KMS-11 (cell line): ENCODE measurements at regions not wholly inside any gene's neighbourhood (a gene's known extent, or its start where the extent isn't known, plus 50 kb on each side); places are given as distances from the start of the nearest gene placed in this dataset.

Source experiments
- H2AFZ ChIP-seq: fragments of 200-600 bp; sonication (generic); 2 replicates; pipeline ENCODE4 v1.6.1; 2016; ENCODE audit warnings: antibody characterized with exemption, mixed run types, low read depth
- H3K27ac ChIP-seq: fragments of 200-600 bp; sonication (generic); 2 replicates; pipeline ENCODE4 v1.6.1; 2016; ENCODE audit warnings: mild to moderate bottlenecking, mixed run types
- H3K27me3 ChIP-seq: fragments of 200-600 bp; sonication (generic); 2 replicates; pipeline ENCODE4 v1.6.1; 2017; ENCODE audit warnings: mild to moderate bottlenecking, low read depth, mixed run types, moderate library complexity; ENCODE audit not compliant: insufficient read depth
- H3K36me3 ChIP-seq: fragments of 200-600 bp; sonication (generic); 2 replicates; pipeline ENCODE4 v1.6.1; 2017; ENCODE audit warnings: mild to moderate bottlenecking, mixed run types; ENCODE audit not compliant: insufficient read depth
- H3K4me1 ChIP-seq: fragments of 200-600 bp; sonication (generic); 2 replicates; pipeline ENCODE4 v1.6.1; 2016; ENCODE audit warnings: mild to moderate bottlenecking, low read depth, mixed run types; ENCODE audit not compliant: poor library complexity, severe bottlenecking
- H3K4me2 ChIP-seq: fragments of 200-600 bp; sonication (generic); 2 replicates; pipeline ENCODE4 v1.7.0; 2016; ENCODE audit warnings: mild to moderate bottlenecking, mixed run types
- H3K4me3 ChIP-seq: fragments of 200-600 bp; sonication (generic); IDR thresholded peaks from 2 replicates; pipeline ENCODE4 v1.6.1; 2017; ENCODE audit warnings: low read depth, low read length, mixed read lengths; ENCODE audit not compliant: insufficient read depth
- H3K79me2 ChIP-seq: fragments of 200-600 bp; sonication (generic); 2 replicates; pipeline ENCODE4 v1.6.1; 2016; ENCODE audit warnings: low read depth, mixed run types; ENCODE audit not compliant: insufficient read depth
- H3K9ac ChIP-seq: fragments of 200-600 bp; sonication (generic); 2 replicates; pipeline ENCODE4 v1.6.1; 2016; ENCODE audit warnings: mild to moderate bottlenecking, mixed run types
- H4K20me1 ChIP-seq: fragments of 200-600 bp; sonication (generic); 2 replicates; pipeline ENCODE4 v1.6.1; 2016; ENCODE audit warnings: mild to moderate bottlenecking, mixed run types; ENCODE audit not compliant: insufficient read depth
- CTCF ChIP-seq: fragments of 200-600 bp; sonication (generic); conservative IDR thresholded peaks from 2 replicates; pipeline ENCODE4 v1.6.1; 2017; ENCODE audit warnings: low read depth, mild to moderate bottlenecking, antibody characterized with exemption, low read length, moderate library complexity, mixed read lengths

- H3K27me3 ChIP-seq, result no peaks in the 10 kb centered on the region
- no peak overlapping the region for H3K4me3 ChIP-seq
- no peaks in the 10 kb centered on the region for H4K20me1 ChIP-seq
- no peak overlapping the region for H3K4me2 ChIP-seq
- no peaks in the 10 kb centered on the region for H3K4me1 ChIP-seq
- no peak for TF ChIP-seq CTCF
- H3K27ac ChIP-seq, result no peak overlapping the region
- no peak overlapping the region for H3K9ac ChIP-seq
- H2AFZ ChIP-seq, result no peak overlapping the region
- no peaks in the 10 kb centered on the region for H3K79me2 ChIP-seq
- no peaks in the 10 kb centered on the region for H3K36me3 ChIP-seq
Measured at GRCh38 chr3:5618170-5618569, 430.7 kb downstream of the EDEM1 start.

GRCh38 chr3:5630406-5630805, 442.9 kb downstream of the EDEM1 start:
- Histone ChIP-seq H3K27me3 (no peaks in the 10 kb centered on the region), H3K36me3 (no peaks in the 10 kb centered on the region), H3K4me3 (no peak overlapping the region), H3K4me1 (no peaks in the 10 kb centered on the region), H3K79me2 (no peaks in the 10 kb centered on the region), H3K9ac (no peak overlapping the region), H3K27ac (no peak overlapping the region), H2AFZ (no peak overlapping the region), H3K4me2 (no peak overlapping the region), H4K20me1 (no peaks in the 10 kb centered on the region)
- no peak for TF ChIP-seq CTCF

GRCh38 chr3:5633960-5634359, 446.5 kb downstream of the EDEM1 start:
- Histone ChIP-seq H3K4me1 (no peaks in the 10 kb centered on the region), H2AFZ (no peak overlapping the region), H3K9ac (no peak overlapping the region), H3K27ac (no peak overlapping the region), H3K36me3 (no peaks in the 10 kb centered on the region), H3K79me2 (no peaks in the 10 kb centered on the region), H3K4me3 (no peak overlapping the region), H4K20me1 (no peaks in the 10 kb centered on the region), H3K4me2 (no peak overlapping the region), H3K27me3 (no peaks in the 10 kb centered on the region)
- TF ChIP-seq CTCF, result no peak

- Histone ChIP-seq H2AFZ (no peak overlapping the region), H3K4me3 (no peak overlapping the region), H3K36me3 (no peaks in the 10 kb centered on the region), H3K27me3 (no peaks in the 10 kb centered on the region), H3K4me1 (no peaks in the 10 kb centered on the region), H4K20me1 (no peaks in the 10 kb centered on the region), H3K9ac (no peak overlapping the region), H3K27ac (no peak overlapping the region), H3K4me2 (no peak overlapping the region), H3K79me2 (no peaks in the 10 kb centered on the region)
- TF ChIP-seq CTCF, result no peak
Measured at GRCh38 chr3:5634411-5634810, 446.9 kb downstream of the EDEM1 start.

GRCh38 chr3:5635746-5636145, 448.2 kb downstream of the EDEM1 start:
- Histone ChIP-seq H2AFZ (no peak overlapping the region), H3K36me3 (no peaks in the 10 kb centered on the region), H3K27ac (no peak overlapping the region), H3K4me3 (no peak overlapping the region), H3K27me3 (no peaks in the 10 kb centered on the region), H3K4me2 (no peak overlapping the region), H4K20me1 (no peaks in the 10 kb centered on the region), H3K9ac (no peak overlapping the region), H3K4me1 (no peaks in the 10 kb centered on the region), H3K79me2 (no peaks in the 10 kb centered on the region)
- TF ChIP-seq CTCF, result no peak
